IMR-90 (cell line): ENCODE measurements at regions not wholly inside any gene's neighbourhood (a gene's known extent, or its start where the extent isn't known, plus 50 kb on each side); places are given as distances from the start of the nearest gene placed in this dataset.

Source experiments
- ATAC-seq: fragments of 200-7000 bp; cut with Tn5 transposase; 2 replicates; pipeline ENCODE4 v1.9.1; 2020; ENCODE audit warnings: low read depth, mild to moderate bottlenecking, moderate library complexity
- BruUV-seq: library from RNA; stranded (reverse); fragments of 400-500 nt; replicated peaks from 2 replicates; lab custom pipeline; 2021; lab: Mats Ljungman, UMichigan
- CTCF ChIA-PET: fragments of 300-600 bp; formaldehyde crosslinking; extraction: SDS; loops from one replicate; lab custom pipeline; 2021; ENCODE audit warnings: antibody characterized with exemption; lab: Yijun Ruan, JAX
- POLR2A ChIA-PET: fragments of 300-600 bp; sonication (Branson Sonifier 250); formaldehyde crosslinking; loops from one replicate; lab custom pipeline; 2022; ENCODE audit warnings: antibody characterized with exemption; ENCODE audit not compliant: unreplicated experiment; lab: Charles Lee
- DNase-seq: peaks from one replicate; pipeline ENCODE4 v3.0.0; 2013
- H2AFZ ChIP-seq: replicated peaks from 2 replicates; pipeline ENCODE3; 2013; ENCODE audit warnings: low read length, mild to moderate bottlenecking; ENCODE audit not compliant: poor library complexity
- H2AK5ac ChIP-seq: 2 replicates; pipeline ENCODE4 v1.6.1; 2013; ENCODE audit warnings: low read depth, low read length, inconsistent platforms
- H2AK9ac ChIP-seq: replicated peaks from 2 replicates; pipeline ENCODE3; 2013; ENCODE audit warnings: mild to moderate bottlenecking, low read depth, low read length, moderate library complexity; ENCODE audit not compliant: poor library complexity
- H2BK120ac ChIP-seq: 2 replicates; pipeline ENCODE4 v1.6.1; 2013; ENCODE audit warnings: low read depth, low read length, inconsistent platforms
- H2BK15ac ChIP-seq: 3 replicates; pipeline ENCODE4 v1.6.1; 2013; ENCODE audit warnings: low read depth, low read length, inconsistent platforms
- H2BK20ac ChIP-seq: 2 replicates; pipeline ENCODE4 v1.6.1; 2013; ENCODE audit warnings: low read depth, mild to moderate bottlenecking, inconsistent platforms, low read length, moderate library complexity
- H2BK5ac ChIP-seq: 2 replicates; pipeline ENCODE4 v1.6.1; 2013; ENCODE audit warnings: mild to moderate bottlenecking, low read depth, low read length, inconsistent platforms; ENCODE audit not compliant: poor library complexity, severe bottlenecking
- H3K14ac ChIP-seq: replicated peaks from 2 replicates; pipeline ENCODE4 v1.6.1; 2013; ENCODE audit warnings: low read depth, low read length, inconsistent platforms
- H3K18ac ChIP-seq: 2 replicates; pipeline ENCODE4 v1.6.1; 2013; ENCODE audit warnings: low read depth, low read length, control low read depth
- H3K23ac ChIP-seq: 2 replicates; pipeline ENCODE4 v1.6.1; 2013; ENCODE audit warnings: low read depth, low read length, inconsistent platforms
- H3K27ac ChIP-seq: 2 replicates; pipeline ENCODE4 v1.5.1; 2013; ENCODE audit warnings: mild to moderate bottlenecking, control low read depth, low read length; ENCODE audit not compliant: insufficient read depth
- H3K27me3 ChIP-seq: 2 replicates; pipeline ENCODE4 v1.6.1; 2013; ENCODE audit warnings: low read length; ENCODE audit not compliant: control insufficient read depth, insufficient read depth
- H3K36me3 ChIP-seq: 2 replicates; pipeline ENCODE4 v1.6.1; 2013; ENCODE audit warnings: low read length, mixed read lengths; ENCODE audit not compliant: control insufficient read depth, insufficient read depth
- H3K4ac ChIP-seq: 2 replicates; pipeline ENCODE4 v1.6.1; 2013; ENCODE audit warnings: low read depth, low read length, inconsistent platforms
- H3K4me1 ChIP-seq: 2 replicates; pipeline ENCODE4 v1.6.1; 2013; ENCODE audit warnings: low read length, mixed read lengths; ENCODE audit not compliant: control insufficient read depth, insufficient read depth
- H3K4me2 ChIP-seq: 2 replicates; pipeline ENCODE4 v1.6.1; 2013; ENCODE audit warnings: low read depth, mild to moderate bottlenecking, control low read depth, low read length, moderate library complexity
- H3K4me3 ChIP-seq: 2 replicates; pipeline ENCODE4 v1.5.1; 2013; ENCODE audit warnings: low read depth, mild to moderate bottlenecking, control low read depth, low read length, moderate library complexity; ENCODE audit not compliant: insufficient read depth
- H3K56ac ChIP-seq: 2 replicates; pipeline ENCODE4 v1.6.1; 2013; ENCODE audit warnings: low read length, inconsistent platforms; ENCODE audit not compliant: insufficient read depth; ENCODE audit errors: extremely low read depth
- H3K79me1 ChIP-seq, 2 experiments: 2 replicates each; pipeline ENCODE4 v1.6.1; 2013; ENCODE audit warnings: low read length in 2 of 2, inconsistent platforms in 1 of 2, low read depth in 1 of 2
- H3K9ac ChIP-seq: 2 replicates; pipeline ENCODE4 v1.6.1; 2013; ENCODE audit warnings: low read depth, low read length, control low read depth
- H3K9me1 ChIP-seq: 2 replicates; pipeline ENCODE4 v1.6.1; 2013; ENCODE audit warnings: low read length, inconsistent platforms; ENCODE audit not compliant: insufficient read depth
- H3K9me3 ChIP-seq: 2 replicates; pipeline ENCODE4 v1.6.1; 2013; ENCODE audit warnings: low read length; ENCODE audit not compliant: control insufficient read depth, insufficient read depth
- H4K20me1 ChIP-seq: 2 replicates; pipeline ENCODE4 v1.6.1; 2013; ENCODE audit warnings: low read length, inconsistent platforms; ENCODE audit not compliant: insufficient read depth
- H4K5ac ChIP-seq: 2 replicates; pipeline ENCODE4 v1.6.1; 2013; ENCODE audit warnings: mild to moderate bottlenecking, low read depth, low read length, control low read depth
- H4K8ac ChIP-seq, 2 experiments: 2 replicates each; pipeline ENCODE4 v1.6.1; 2013; ENCODE audit warnings: low read depth in 2 of 2, low read length in 2 of 2, control low read depth in 1 of 2, inconsistent platforms in 1 of 2
- H4K91ac ChIP-seq: 2 replicates; pipeline ENCODE4 v1.6.1; 2013; ENCODE audit warnings: low read depth, low read length, inconsistent platforms; ENCODE audit not compliant: insufficient read depth
- BHLHE40 ChIP-seq: fragments of 150-350 bp; IDR thresholded peaks from 2 replicates; pipeline ENCODE4 v1.6.1; 2016; ENCODE audit warnings: mild to moderate bottlenecking, low read depth, low read length
- CEBPB ChIP-seq: IDR thresholded peaks from 2 replicates; pipeline ENCODE4 v1.6.1; 2012; ENCODE audit warnings: low read depth, low read length, improper control_type of control experiment
- CHD1 ChIP-seq: IDR thresholded peaks from 2 replicates; pipeline ENCODE4 v1.6.1; 2012; ENCODE audit warnings: low read depth, low read length, improper control_type of control experiment
- CTCF ChIP-seq: conservative IDR thresholded peaks from 2 replicates; pipeline ENCODE4 v1.5.1; 2012; ENCODE audit warnings: mild to moderate bottlenecking, low read depth, low read length, improper control_type of control experiment
- FOS ChIP-seq: fragments of 150-350 bp; IDR thresholded peaks from 2 replicates; pipeline ENCODE4 v1.6.1; 2016; ENCODE audit warnings: low read depth, low read length
- MAFK ChIP-seq: IDR thresholded peaks from 2 replicates; pipeline ENCODE4 v1.6.1; 2012; ENCODE audit warnings: low read depth, low read length, improper control_type of control experiment
- MAZ ChIP-seq: IDR thresholded peaks from 2 replicates; pipeline ENCODE4 v1.6.1; 2012; ENCODE audit warnings: low read depth, mild to moderate bottlenecking, low read length, improper control_type of control experiment, moderate library complexity, borderline replicate concordance
- MXI1 ChIP-seq: IDR thresholded peaks from 2 replicates; pipeline ENCODE4 v1.6.1; 2012; ENCODE audit warnings: low read depth, mild to moderate bottlenecking, low read length, moderate library complexity, borderline replicate concordance
- NFE2L2 ChIP-seq: fragments of 150-350 bp; IDR thresholded peaks from 2 replicates; pipeline ENCODE4 v1.6.1; 2016; ENCODE audit warnings: low read depth, mild to moderate bottlenecking, low read length
- POLR2A ChIP-seq: IDR thresholded peaks from 2 replicates; pipeline ENCODE4 v1.6.1; 2012; ENCODE audit warnings: mild to moderate bottlenecking, low read depth, low read length
- RAD21 ChIP-seq: IDR thresholded peaks from 2 replicates; pipeline ENCODE4 v1.6.1; 2012; ENCODE audit warnings: low read length, improper control_type of control experiment
- RCOR1 ChIP-seq: IDR thresholded peaks from 2 replicates; pipeline ENCODE4 v1.6.1; 2012; ENCODE audit warnings: mild to moderate bottlenecking, low read length, improper control_type of control experiment; ENCODE audit not compliant: insufficient replicate concordance
- RFX5 ChIP-seq: IDR thresholded peaks from 2 replicates; pipeline ENCODE4 v1.8.0; 2012; ENCODE audit warnings: low read depth, mild to moderate bottlenecking, low read length, moderate library complexity
- SMC3 ChIP-seq: fragments of 150-350 bp; IDR thresholded peaks from 2 replicates; pipeline ENCODE4 v1.6.1; 2016; ENCODE audit warnings: low read depth, mild to moderate bottlenecking, antibody characterized with exemption, low read length, moderate library complexity
- USF2 ChIP-seq: fragments of 150-350 bp; IDR thresholded peaks from 2 replicates; pipeline ENCODE4 v1.6.1; 2017; ENCODE audit warnings: mild to moderate bottlenecking, antibody characterized with exemption, low read length, low read depth
- WGBS, 2 experiments: methylation state at CpG; one replicate each; pipeline versions ENCODE4 v1.1.5 to v1.1.7; 2013; ENCODE audit warnings: missing lambda C conversion rate in 2 of 2; ENCODE audit not compliant: insufficient read length in 1 of 2; ENCODE audit errors: extremely low coverage in 2 of 2; 5-methylcytosine and 5-hydroxymethylcytosine counted together
- dilution Hi-C: fragments of 300-500 bp; cut with HindIII; formaldehyde crosslinking; loops from one replicate; pipeline ENCODE4 v1.14.3; 2018; ENCODE audit warnings: low sequenced_read_pairs; ENCODE audit not compliant: unreplicated experiment
- in situ Hi-C: fragments of 300-500 bp; cut with MboI; formaldehyde crosslinking; loops from 3 replicates; pipeline ENCODE4 v1.14.3; 2019; ENCODE audit warnings: low sequenced_read_pairs, inconsistent platforms, mixed read lengths
- intact Hi-C: fragments of 100-400 bp; cut with micrococcal nuclease; formaldehyde crosslinking; loops from 2 replicates; pipeline ENCODE4 v1.10.0; 2022
- TF ChIP-seq, protein P1 (sequence below): fragments of 150-350 bp; IDR thresholded peaks from 2 replicates; pipeline ENCODE4 v1.6.1; 2016; ENCODE audit warnings: low read depth, mild to moderate bottlenecking, low read length, moderate library complexity, borderline replicate concordance

DNA sequence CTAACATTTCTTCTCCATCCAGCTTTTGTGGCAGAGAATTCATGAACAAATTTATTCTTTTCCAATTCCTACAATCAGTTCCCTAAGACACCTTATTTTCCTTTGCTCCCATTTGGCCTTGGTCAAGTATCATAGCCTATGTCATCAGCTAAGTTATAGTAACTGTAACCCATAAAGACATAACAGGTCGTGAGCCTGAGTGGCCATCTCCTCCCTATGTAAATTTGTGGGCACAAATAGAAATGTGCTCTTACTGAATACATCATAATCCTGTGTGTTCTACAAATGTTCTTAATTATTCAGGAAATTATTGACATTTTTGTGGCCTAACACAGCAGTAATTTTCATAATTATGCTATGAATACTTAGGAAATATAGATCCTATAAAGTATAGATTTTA, 108.9 kb upstream of the ZNF717 start:
- POLR2A ChIA-PET: no interaction called here

More for the DNA sequence above, 108.9 kb upstream of the ZNF717 start:
- Histone ChIP-seq H2AK9ac (no peak overlapping the region), H3K4ac (no peak overlapping the region), H4K91ac (no peak overlapping the region), H2BK5ac (no peak overlapping the region), H3K4me2 (no peak overlapping the region), H2AK5ac (no peak overlapping the region), H2BK15ac (no peak overlapping the region), H3K36me3 (no peaks in the 10 kb centered on the region), H3K56ac (no peak overlapping the region), H2BK20ac (no peak overlapping the region), H3K9me3 (no peaks in the 10 kb centered on the region), H3K27ac (no peak overlapping the region), H3K18ac (no peak overlapping the region), H3K79me1 (no peaks in the 10 kb centered on the region), H3K14ac (no peak overlapping the region), H3K9ac (no peak overlapping the region), H3K27me3 (no peaks in the 10 kb centered on the region), H4K20me1 (no peaks in the 10 kb centered on the region), H2AFZ (no peak overlapping the region), H4K5ac (no peak overlapping the region), H3K4me1 (no peaks in the 10 kb centered on the region), H3K23ac (no peak overlapping the region), H3K9me1 (no peaks in the 10 kb centered on the region), H2BK120ac (no peak overlapping the region), H3K4me3 (no peak overlapping the region), H4K8ac (no peak overlapping the region)
- CTCF ChIA-PET: interaction anchor here (0.6 kb wide), 1 partner anchor 14 kb away, joined by 4 read pairs; no protein-coding TSS in a partner anchor
- WGBS, 2 experiments: no CpG with 5 or more reads among the region's 1 CpG
- no peak for ATAC-seq
- dilution Hi-C loops (no loop called here), intact Hi-C loops (no loop called here), in situ Hi-C loops (no loop called here)
- TF ChIP-seq NFE2L2 (no peak), CEBPB (no peak), RCOR1 (no peak), SMC3 (no peak), USF2 (no peak), MAFK (no peak), POLR2A (no peak), MXI1 (no peak), MAZ (no peak), RFX5 (no peak), BHLHE40 (no peak), RAD21 (no peak), FOS (no peak), CTCF (no peak), CHD1 (no peak)
- TF ChIP-seq, protein P1, sequence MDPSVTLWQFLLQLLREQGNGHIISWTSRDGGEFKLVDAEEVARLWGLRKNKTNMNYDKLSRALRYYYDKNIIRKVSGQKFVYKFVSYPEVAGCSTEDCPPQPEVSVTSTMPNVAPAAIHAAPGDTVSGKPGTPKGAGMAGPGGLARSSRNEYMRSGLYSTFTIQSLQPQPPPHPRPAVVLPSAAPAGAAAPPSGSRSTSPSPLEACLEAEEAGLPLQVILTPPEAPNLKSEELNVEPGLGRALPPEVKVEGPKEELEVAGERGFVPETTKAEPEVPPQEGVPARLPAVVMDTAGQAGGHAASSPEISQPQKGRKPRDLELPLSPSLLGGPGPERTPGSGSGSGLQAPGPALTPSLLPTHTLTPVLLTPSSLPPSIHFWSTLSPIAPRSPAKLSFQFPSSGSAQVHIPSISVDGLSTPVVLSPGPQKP: no peak
- DNase-seq: no peak
- BruUV-seq: no TSS peak
